GM18873 (cell line): ENCODE measurements at regions not wholly inside any gene's neighbourhood (a gene's known extent, or its start where the extent isn't known, plus 50 kb on each side); places are given as distances from the start of the nearest gene placed in this dataset.

Experiments
- ATAC-seq: cut with Tn5 transposase; IDR thresholded peaks from one replicate; pipeline ENCODE4 v1.9.1; 2021; ENCODE audit warnings: mild to moderate bottlenecking, moderate library complexity, moderate number of reproducible peaks; ENCODE audit not compliant: unreplicated experiment, low FRiP score

- no peak for ATAC-seq
These were observed 462.7 kb upstream of the PKN2 start for GRCh38 chr1:88221411-88221810.

GRCh38 chr1:88224906-88225305, 459.2 kb upstream of the PKN2 start:
- ATAC-seq = no peak

GRCh38 chr1:88228114-88228513, 456.0 kb upstream of the PKN2 start:
- ATAC-seq = no peak

GRCh38 chr1:88230126-88230525, 453.9 kb upstream of the PKN2 start:
- no peak for ATAC-seq

GRCh38 chr1:88237058-88237457, 447.0 kb upstream of the PKN2 start:
- no peak for ATAC-seq

GRCh38 chr1:88239205-88239604, 444.9 kb upstream of the PKN2 start:
- no peak for ATAC-seq

- no peak for ATAC-seq
These were observed 436.4 kb upstream of the PKN2 start for GRCh38 chr1:88247666-88248065.

GRCh38 chr1:88250915-88251314, 433.2 kb upstream of the PKN2 start:
- no peak for ATAC-seq

- ATAC-seq = no peak
These were observed 431.3 kb upstream of the PKN2 start for GRCh38 chr1:88252745-88253144.

GRCh38 chr1:88265606-88266005, 418.5 kb upstream of the PKN2 start:
- ATAC-seq = no peak

GRCh38 chr1:88266051-88266450, 418.0 kb upstream of the PKN2 start:
- ATAC-seq = no peak

GRCh38 chr1:88272216-88272615, 411.9 kb upstream of the PKN2 start:
- no peak for ATAC-seq

GRCh38 chr1:88274431-88274830, 409.6 kb upstream of the PKN2 start:
- no peak for ATAC-seq

- no peak for ATAC-seq
These were observed 408.7 kb upstream of the PKN2 start for GRCh38 chr1:88275259-88275862.

GRCh38 chr1:88276163-88276562, 407.9 kb upstream of the PKN2 start:
- no peak for ATAC-seq

- ATAC-seq = no peak
These were observed 400.0 kb upstream of the PKN2 start for GRCh38 chr1:88284066-88284465.

GRCh38 chr1:88284666-88285366, 399.3 kb upstream of the PKN2 start:
- no peak for ATAC-seq

- no peak for ATAC-seq
These were observed 397.4 kb upstream of the PKN2 start for GRCh38 chr1:88286716-88287115.

- no peak for ATAC-seq
These were observed 395.5 kb upstream of the PKN2 start for GRCh38 chr1:88288571-88288970.

- no peak for ATAC-seq
These were observed 394.5 kb upstream of the PKN2 start for GRCh38 chr1:88289401-88290102.

- ATAC-seq = no peak
These were observed 392.3 kb upstream of the PKN2 start for GRCh38 chr1:88291611-88292354.
